Naive thymus-derived CD8-positive, alpha-beta T cell (primary cell): ENCODE measurements at regions not wholly inside any gene's neighbourhood (a gene's known extent, or its start where the extent isn't known, plus 50 kb on each side); places are given as distances from the start of the nearest gene placed in this dataset.
A peak's percentile ranks its signal among the peaks of the same experiment; 100 is the strongest.

Source experiments
- ATAC-seq, 2 donors: fragments of 150-1000 bp; cut with Tn5 transposase in 1 of 2; sonication (Bioruptor Pico), chemical (Tn5 transposase) in 1 of 2; 1 replicate in 1 of 2; 2 replicates in 1 of 2; pipeline ENCODE4 v1.10.0; 2021; ENCODE audit warnings: mild to moderate bottlenecking in 2 of 2, moderate library complexity in 2 of 2
- POLR2A ChIA-PET: fragments of 350-600 bp; sonication (Branson Sonifier 250); formaldehyde crosslinking; loops from one replicate; lab custom pipeline; 2021; ENCODE audit warnings: antibody characterized with exemption; lab: Charles Lee
- DNase-seq, 10 donors: peaks; one replicate each; pipeline versions ENCODE4 v3.0.0 to v3.0.0-alpha.2; 2020 to 2022
- H3K27ac Mint-ChIP-seq, 10 donors: one replicate each; pipeline ENCODE4 v1.8.0; 2020 to 2022; ENCODE audit warnings: mild to moderate bottlenecking in 10 of 10, mixed read lengths in 10 of 10, moderate library complexity in 4 of 10, inconsistent platforms in 1 of 10
- H3K27me3 Mint-ChIP-seq, 5 donors: one replicate each; pipeline ENCODE4 v1.8.0; 2021 to 2022; ENCODE audit warnings: mixed read lengths in 5 of 5
- H3K36me3 Mint-ChIP-seq, 3 donors: one replicate each; pipeline ENCODE4 v1.8.0; 2020 to 2022; ENCODE audit warnings: mixed read lengths in 3 of 3, mild to moderate bottlenecking in 2 of 3, inconsistent platforms in 1 of 3
- H3K4me1 Mint-ChIP-seq, 4 donors: one replicate each; pipeline ENCODE4 v1.8.0; 2021 to 2022; ENCODE audit warnings: mixed read lengths in 4 of 4
- H3K4me3 Mint-ChIP-seq, 10 donors: one replicate each; pipeline ENCODE4 v1.8.0; 2020 to 2022; ENCODE audit warnings: mild to moderate bottlenecking in 10 of 10, mixed read lengths in 10 of 10, moderate library complexity in 6 of 10, inconsistent platforms in 1 of 10
- H3K9me3 Mint-ChIP-seq, 9 donors: one replicate each; pipeline ENCODE4 v1.8.0; 2020 to 2022; ENCODE audit warnings: mixed read lengths in 9 of 9, mild to moderate bottlenecking in 3 of 9, inconsistent platforms in 1 of 9, moderate library complexity in 1 of 9

DNA sequence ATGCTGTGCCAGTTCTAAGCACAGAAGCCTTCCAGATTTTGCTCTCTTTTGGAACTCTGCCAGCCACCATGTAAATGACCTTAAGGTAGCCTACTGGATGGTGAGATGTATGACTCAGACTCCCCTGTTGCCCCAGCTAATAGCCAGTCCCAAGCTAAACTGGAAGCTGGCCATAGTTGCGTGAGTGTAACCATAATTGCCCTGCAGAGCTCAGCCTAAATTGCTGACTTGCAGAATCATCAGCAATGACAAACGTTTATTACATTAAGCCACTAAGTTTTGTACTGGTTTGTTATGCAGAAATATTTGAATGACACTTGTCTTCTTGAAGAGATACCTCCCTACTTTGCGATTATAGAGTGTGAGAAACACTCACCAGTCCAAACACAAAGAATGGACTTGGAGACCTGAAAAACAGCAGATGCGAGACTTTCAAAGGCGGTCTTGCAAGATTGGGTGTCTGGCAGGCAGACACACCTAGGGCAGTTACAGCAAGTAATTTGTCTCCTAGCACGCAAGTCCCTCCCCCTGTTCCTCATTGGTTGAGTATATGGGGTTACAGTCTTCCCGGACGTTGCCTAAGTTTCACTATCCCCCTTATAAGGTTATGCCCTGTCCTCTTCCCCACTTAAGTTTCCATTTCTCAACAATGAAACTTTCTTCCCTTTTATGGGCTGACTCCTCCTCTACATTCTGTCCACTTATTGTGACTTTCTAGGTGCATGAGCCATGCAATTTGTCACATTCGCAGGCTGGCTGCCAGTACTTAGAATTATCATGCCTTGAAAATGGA lies 83.6 kb upstream of the XCR1 start:
- POLR2A ChIA-PET: interaction anchor here (0.5 kb wide), 1 partner anchor 97 kb away, joined by 3 read pairs; no protein-coding TSS in a partner anchor
- peak overlapping the region in 2 of 10 donors; percentile 32 to 55 for H3K27ac Mint-ChIP-seq

DNA sequence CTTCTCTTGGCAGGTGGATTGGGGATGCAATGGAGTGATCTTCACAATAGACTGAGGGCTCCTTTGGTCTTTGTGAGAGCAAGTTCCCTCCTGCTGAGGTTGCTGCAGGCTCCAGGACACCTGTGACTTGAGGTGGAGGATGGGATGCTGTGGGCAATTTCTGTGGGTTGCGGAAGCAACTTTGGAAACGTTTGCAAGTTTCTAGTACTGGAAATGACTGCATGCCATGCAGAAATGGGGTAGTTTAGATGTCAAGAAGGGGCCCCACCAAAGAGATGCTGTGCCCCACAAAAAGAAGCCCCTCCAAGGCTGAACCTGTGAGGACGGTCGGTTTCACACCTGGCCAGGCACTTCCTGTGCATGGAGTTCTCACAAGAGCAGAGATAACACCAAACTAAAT lies 80.4 kb upstream of the XCR1 start:
- Mint-ChIP-seq H3K9me3 (peaks cover 0 to 3% (median 0%) of the 10 kb centered on the region in 9 donors), H3K27me3 (no peaks in the 10 kb centered on the region)

More for the DNA sequence above, 83.6 kb upstream of the XCR1 start:
- no peaks in the 10 kb centered on the region for H3K27me3 Mint-ChIP-seq
- no peak for DNase-seq
- H3K4me1 Mint-ChIP-seq: peaks cover 18 to 62% (median 30%) of the 10 kb centered on the region in 4 donors
- peak overlapping the region in 1 of 10 donors; percentile 19 for H3K4me3 Mint-ChIP-seq
- ATAC-seq: no peak
- peaks cover 0 to 3% (median 0%) of the 10 kb centered on the region in 9 donors for H3K9me3 Mint-ChIP-seq
- no peaks in the 10 kb centered on the region for H3K36me3 Mint-ChIP-seq

DNA sequence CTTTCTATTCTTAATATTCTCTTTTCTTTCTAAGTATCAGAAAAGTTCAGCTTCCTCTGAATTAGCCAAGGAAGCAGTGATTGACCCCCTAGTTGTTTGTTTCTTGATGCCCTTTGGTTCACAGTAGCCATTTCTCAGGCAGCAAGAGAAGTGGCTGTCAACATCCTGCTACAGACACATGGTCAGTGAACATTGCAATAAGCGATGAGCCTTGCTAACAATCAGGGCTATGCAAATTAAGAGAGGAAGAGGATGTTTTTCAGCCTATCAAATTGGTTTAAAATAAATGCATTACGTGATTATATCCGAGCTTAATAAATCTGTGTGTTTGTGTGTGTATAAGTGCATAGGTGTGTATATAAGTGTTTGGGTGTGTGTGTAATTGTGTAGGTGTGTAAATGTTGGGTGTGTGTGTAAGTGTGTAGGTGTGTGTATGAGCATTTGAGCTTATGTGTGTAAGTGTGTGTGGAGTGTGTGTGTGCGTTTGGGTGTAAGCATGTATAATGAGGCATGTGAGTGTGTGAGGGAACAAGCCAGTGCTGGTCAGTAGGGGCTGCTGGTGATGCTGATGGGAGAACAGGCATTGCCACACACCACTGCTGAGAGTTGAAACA lies 78.1 kb upstream of the XCR1 start:
- Mint-ChIP-seq H3K4me1 (peaks cover 20 to 69% (median 34%) of the 10 kb centered on the region in 4 donors), H3K36me3 (peaks cover 0 to 14% (median 7%) of the 10 kb centered on the region in 3 donors), H3K9me3 (peaks cover 0 to 13% (median 6%) of the 10 kb centered on the region in 9 donors), H3K27ac (peak overlapping the region in 1 of 10 donors; percentile 63), H3K4me3 (no peak overlapping the region), H3K27me3 (no peaks in the 10 kb centered on the region)
- POLR2A ChIA-PET: no interaction called here
- ATAC-seq (no peak), DNase-seq (no peak)

More for the DNA sequence above, 80.4 kb upstream of the XCR1 start:
- ATAC-seq: no peak
- peak in 1 of 10 donors; percentile 28 for DNase-seq
- POLR2A ChIA-PET: no interaction called here
- Mint-ChIP-seq H3K4me3 (peak overlapping the region in 1 of 10 donors; percentile 61), H3K4me1 (peaks cover 23 to 75% (median 36%) of the 10 kb centered on the region in 4 donors), H3K36me3 (no peaks in the 10 kb centered on the region), H3K27ac (peak overlapping the region in 4 of 10 donors; percentile 9 to 85 (median 19))

DNA sequence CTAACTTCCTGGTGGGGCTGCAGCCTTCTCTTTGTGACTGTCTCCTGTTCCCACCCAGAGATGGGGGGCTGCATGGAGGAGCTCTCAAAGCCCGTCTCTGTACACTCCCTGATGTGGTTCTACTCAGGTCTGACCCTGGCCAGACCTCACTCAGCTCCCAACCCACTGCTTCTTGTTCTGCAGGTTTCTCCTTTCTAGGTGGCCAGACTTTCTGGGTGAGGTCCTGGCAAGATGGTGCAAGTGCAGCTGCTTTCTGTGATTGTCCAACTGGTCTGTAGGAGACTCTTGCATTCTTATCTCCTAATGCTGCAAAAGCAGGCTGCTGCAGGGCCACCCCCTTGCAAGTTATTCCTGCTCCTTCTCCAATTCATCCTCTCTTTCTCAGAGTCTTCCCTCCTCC lies 77.4 kb upstream of the XCR1 start:
- H3K27ac Mint-ChIP-seq: peak overlapping the region in 1 of 10 donors; percentile 63
- POLR2A ChIA-PET: interaction anchor here (1.0 kb wide), 1 partner anchor 40 kb away, joined by 4 read pairs; no protein-coding TSS in a partner anchor
- peaks cover 0 to 13% (median 6%) of the 10 kb centered on the region in 9 donors for H3K9me3 Mint-ChIP-seq
- H3K36me3 Mint-ChIP-seq: peaks cover 0 to 14% (median 7%) of the 10 kb centered on the region in 3 donors
- DNase-seq: no peak
- no peak overlapping the region for H3K4me3 Mint-ChIP-seq
- H3K4me1 Mint-ChIP-seq: peaks cover 22 to 69% (median 33%) of the 10 kb centered on the region in 4 donors
- ATAC-seq: no peak
- H3K27me3 Mint-ChIP-seq: no peaks in the 10 kb centered on the region

DNA sequence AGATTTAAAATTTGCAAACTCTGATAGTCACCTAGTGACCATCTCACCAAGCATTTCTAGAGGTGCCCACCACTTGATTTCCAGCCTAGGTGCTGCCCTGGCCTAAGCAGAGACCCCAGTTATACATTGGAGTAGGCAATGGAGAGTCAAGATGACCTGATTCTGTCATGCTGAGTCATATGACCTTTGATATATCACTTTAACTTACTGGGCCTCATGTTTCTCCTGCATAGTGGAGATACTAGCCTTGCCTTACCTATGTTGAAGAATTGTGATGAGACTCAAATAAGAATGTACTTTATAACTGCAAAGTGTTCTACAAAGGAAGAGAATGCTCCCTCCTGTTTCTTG lies 75.5 kb upstream of the XCR1 start:
- Mint-ChIP-seq H3K27ac (peak overlapping the region in 2 of 10 donors; percentile 4 to 63), H3K36me3 (peaks cover 0 to 14% (median 7%) of the 10 kb centered on the region in 3 donors), H3K9me3 (peaks cover 0 to 13% (median 6%) of the 10 kb centered on the region in 9 donors), H3K4me3 (no peak overlapping the region), H3K27me3 (no peaks in the 10 kb centered on the region), H3K4me1 (peaks cover 23 to 68% (median 33%) of the 10 kb centered on the region in 4 donors)
- POLR2A ChIA-PET: no interaction called here
- DNase-seq (no peak), ATAC-seq (no peak)

DNA sequence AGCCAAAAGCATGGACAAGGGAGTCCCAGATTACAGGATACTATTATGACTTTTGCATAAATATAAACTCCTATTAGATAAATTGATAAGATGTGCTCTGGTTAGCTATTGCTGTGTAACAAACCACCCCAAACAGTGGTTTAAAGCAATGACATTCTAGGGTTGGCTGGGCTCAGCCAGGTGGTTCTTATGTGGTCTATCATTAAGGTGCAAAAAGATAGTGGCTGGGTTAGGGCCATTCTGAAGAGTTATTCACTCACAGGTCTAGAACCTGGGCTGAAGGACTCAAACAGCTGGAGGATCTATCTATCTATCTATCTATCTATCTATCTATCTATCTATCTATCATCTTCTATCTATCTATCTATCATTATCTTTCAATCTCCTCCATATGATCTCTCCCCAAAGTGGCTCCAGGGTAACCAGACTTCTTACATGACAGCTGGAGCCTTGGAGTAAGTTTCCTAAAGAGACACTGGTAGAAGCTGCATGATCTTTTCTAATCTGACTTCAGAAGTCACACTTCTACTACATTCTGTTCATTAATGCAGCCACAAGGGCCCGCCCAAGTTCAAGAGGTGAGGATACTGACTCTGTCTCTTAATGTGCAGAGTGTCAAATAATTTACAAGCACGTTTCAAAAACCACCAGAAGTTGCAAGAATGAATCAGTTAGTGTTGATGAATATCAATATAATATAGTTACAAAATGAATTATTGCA lies 74.9 kb upstream of the XCR1 start:
- DNase-seq (no peak), ATAC-seq (no peak)
- no peak overlapping the region for H3K4me3 Mint-ChIP-seq
- peaks cover 0 to 14% (median 7%) of the 10 kb centered on the region in 3 donors for H3K36me3 Mint-ChIP-seq
- H3K27ac Mint-ChIP-seq: peak overlapping the region in 4 of 10 donors; percentile 2 to 74 (median 46)
- peaks cover 0 to 13% (median 6%) of the 10 kb centered on the region in 9 donors for H3K9me3 Mint-ChIP-seq
- no peaks in the 10 kb centered on the region for H3K27me3 Mint-ChIP-seq
- POLR2A ChIA-PET: no interaction called here
- H3K4me1 Mint-ChIP-seq: peaks cover 23 to 68% (median 35%) of the 10 kb centered on the region in 4 donors

DNA sequence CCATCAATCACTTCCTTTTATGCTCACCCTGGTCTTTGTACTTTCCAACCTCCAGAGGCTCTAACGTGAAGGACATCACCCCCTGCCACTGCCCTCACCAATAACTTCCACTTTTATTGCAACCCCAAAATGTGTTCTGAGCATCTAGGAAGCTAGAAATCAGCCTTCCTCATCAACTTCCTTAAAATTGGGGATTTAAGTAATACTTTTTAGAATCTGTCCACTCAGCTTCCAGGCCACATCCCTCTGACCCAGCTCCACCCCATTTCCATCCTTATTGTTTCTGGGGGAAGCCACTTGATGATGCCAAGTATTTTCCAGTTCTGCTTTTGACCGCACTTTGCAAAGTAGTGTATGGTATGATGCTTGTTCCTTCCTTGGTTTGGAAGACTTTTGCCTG lies 73.5 kb upstream of the XCR1 start:
- H3K4me3 Mint-ChIP-seq: no peak overlapping the region
- ATAC-seq (no peak), DNase-seq (no peak)
- H3K27ac Mint-ChIP-seq: peak overlapping the region in 2 of 10 donors; percentile 34 to 43
- peaks cover 0 to 14% (median 7%) of the 10 kb centered on the region in 3 donors for H3K36me3 Mint-ChIP-seq
- peaks cover 0 to 13% (median 6%) of the 10 kb centered on the region in 9 donors for H3K9me3 Mint-ChIP-seq
- POLR2A ChIA-PET: no interaction called here
- H3K4me1 Mint-ChIP-seq: peaks cover 23 to 72% (median 39%) of the 10 kb centered on the region in 4 donors
- H3K27me3 Mint-ChIP-seq: no peaks in the 10 kb centered on the region

DNA sequence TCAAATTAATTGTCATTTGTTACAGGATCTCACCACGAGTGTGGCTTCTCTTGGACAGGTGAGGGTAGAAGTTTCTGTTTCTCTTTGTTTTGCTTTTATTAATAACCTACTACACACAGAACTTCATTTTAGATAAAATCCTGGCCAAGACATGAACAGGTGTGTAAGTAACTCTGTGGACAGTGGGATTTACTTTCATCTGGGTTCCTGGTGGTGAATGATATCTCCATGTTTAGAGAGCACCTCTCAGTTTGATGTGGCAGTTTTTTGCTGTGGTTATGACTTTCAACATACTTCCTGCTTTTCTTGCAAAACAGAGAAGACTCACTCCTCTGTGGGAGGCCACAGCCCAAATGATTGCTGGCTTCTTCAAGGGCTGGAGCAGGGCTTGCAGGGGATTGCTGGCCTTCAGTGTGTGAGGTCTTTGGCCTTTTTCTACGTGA lies 71.1 kb upstream of the XCR1 start:
- peak; percentile 93 to 94 for ATAC-seq
- H3K4me1 Mint-ChIP-seq: peaks cover 17 to 83% (median 35%) of the 10 kb centered on the region in 4 donors
- peak overlapping the region in 9 of 10 donors; percentile 15 to 97 (median 75) for H3K27ac Mint-ChIP-seq

DNA sequence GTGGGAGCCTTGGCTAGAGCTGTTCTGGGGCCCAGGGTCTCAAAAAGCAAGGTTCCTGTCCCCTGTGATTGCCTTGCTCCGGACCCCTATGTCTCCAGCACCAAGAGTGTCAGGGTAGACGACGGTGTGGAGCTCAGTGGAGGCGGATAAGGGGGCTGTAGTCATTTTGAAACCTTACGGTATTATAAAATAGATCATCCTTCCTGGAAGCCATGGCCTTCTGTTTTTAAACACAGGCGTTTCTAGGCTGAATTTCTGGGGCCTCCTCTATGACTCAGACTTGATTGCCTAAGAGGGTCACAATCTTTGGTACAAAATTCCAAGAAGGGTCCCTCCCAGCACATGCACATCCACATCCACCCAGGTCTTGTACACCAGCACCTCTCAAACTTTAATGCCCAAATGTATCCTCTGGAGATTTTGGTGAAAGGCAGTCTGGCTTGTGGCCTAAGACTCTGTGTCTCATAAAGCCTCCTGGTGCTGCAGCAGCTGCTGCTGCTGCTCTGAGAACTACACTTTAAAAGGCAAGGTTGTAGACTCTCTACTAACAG lies 70.5 kb upstream of the XCR1 start:
- Mint-ChIP-seq H3K4me3 (peak overlapping the region in 9 of 10 donors; percentile 52 to 84 (median 74)), H3K27me3 (peaks cover 0 to 10% (median 1%) of the 10 kb centered on the region in 5 donors), H3K27ac (peak overlapping the region in 8 of 10 donors; percentile 39 to 97 (median 81)), H3K4me1 (peaks cover 19 to 85% (median 36%) of the 10 kb centered on the region in 4 donors), H3K9me3 (peaks cover 0 to 13% (median 6%) of the 10 kb centered on the region in 9 donors), H3K36me3 (peaks cover 0 to 14% (median 8%) of the 10 kb centered on the region in 3 donors)
- ATAC-seq: peak; percentile 42 to 48
- DNase-seq: no peak
- POLR2A ChIA-PET: interaction anchor here (0.9 kb wide), 1 partner anchor 159 kb away, joined by 3 read pairs; no protein-coding TSS in a partner anchor

More for the DNA sequence above, 71.1 kb upstream of the XCR1 start:
- H3K27me3 Mint-ChIP-seq: peaks cover 0 to 6% (median 1%) of the 10 kb centered on the region in 5 donors
- H3K9me3 Mint-ChIP-seq: peaks cover 0 to 13% (median 6%) of the 10 kb centered on the region in 9 donors
- peak in 6 of 10 donors; percentile 9 to 66 (median 55) for DNase-seq
- POLR2A ChIA-PET: interaction anchor here (0.9 kb wide), 1 partner anchor 160 kb away, joined by 3 read pairs; no protein-coding TSS in a partner anchor
- H3K4me3 Mint-ChIP-seq: peak overlapping the region; percentile 16 to 84 (median 73)
- peaks cover 0 to 14% (median 8%) of the 10 kb centered on the region in 3 donors for H3K36me3 Mint-ChIP-seq

DNA sequence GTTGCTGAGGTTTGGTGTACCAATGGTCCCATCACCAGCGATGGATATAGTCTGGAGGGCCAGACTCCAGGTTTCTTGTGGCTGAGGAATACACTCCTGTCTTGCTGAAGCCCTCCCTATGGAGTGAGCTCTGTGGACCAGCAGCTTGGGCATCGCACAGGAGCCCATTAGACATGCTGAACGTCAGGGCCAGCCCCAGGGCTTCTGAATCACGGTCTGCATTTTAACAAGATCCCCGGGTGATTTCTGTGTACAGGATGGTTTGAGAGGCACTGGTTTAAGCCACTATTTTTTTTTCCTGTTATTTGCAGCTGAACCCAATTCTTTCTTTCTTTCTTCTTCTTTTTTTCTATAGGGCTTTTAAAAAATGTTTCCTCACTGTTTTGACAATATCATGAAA lies 69.5 kb upstream of the XCR1 start:
- Mint-ChIP-seq H3K9me3 (peaks cover 0 to 6% (median 0%) of the 10 kb centered on the region in 9 donors), H3K36me3 (peaks cover 0 to 7% (median 3%) of the 10 kb centered on the region in 3 donors), H3K4me1 (peaks cover 19 to 89% (median 36%) of the 10 kb centered on the region in 4 donors), H3K27ac (peak overlapping the region in 6 of 10 donors; percentile 51 to 97 (median 64)), H3K4me3 (no peak overlapping the region), H3K27me3 (peaks cover 0 to 10% (median 1%) of the 10 kb centered on the region in 5 donors)
- no peak for ATAC-seq
- POLR2A ChIA-PET: interaction anchor here (0.7 kb wide), 1 partner anchor 369 kb away, joined by 3 read pairs; no protein-coding TSS in a partner anchor
- DNase-seq: no peak

DNA sequence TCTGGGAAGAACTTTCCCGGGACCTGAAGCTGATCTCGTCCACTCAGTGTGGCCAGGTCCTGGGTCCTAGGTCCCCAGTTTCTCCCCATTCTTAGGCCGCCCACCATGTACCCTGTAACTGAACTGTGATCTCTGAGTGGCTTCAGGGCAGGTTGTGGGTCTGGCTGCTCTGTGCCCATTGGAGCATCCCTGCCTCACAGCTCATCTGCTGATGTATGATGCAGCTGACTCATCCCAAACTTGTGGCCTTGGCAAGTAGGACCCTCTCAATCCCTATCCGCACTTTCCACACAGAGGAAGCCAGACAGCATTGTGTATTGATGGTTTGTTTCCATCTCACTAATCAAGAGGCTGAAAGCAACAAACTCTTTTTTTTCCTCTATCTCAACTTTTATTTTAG lies 69.1 kb upstream of the XCR1 start:
- peak overlapping the region in 2 of 10 donors; percentile 75 to 97 for H3K27ac Mint-ChIP-seq
- ATAC-seq (no peak), DNase-seq (no peak)
- H3K36me3 Mint-ChIP-seq: peaks cover 0 to 2% (median 2%) of the 10 kb centered on the region in 3 donors
- peaks cover 0 to 10% (median 1%) of the 10 kb centered on the region in 5 donors for H3K27me3 Mint-ChIP-seq
- H3K9me3 Mint-ChIP-seq: peaks cover 0 to 2% (median 0%) of the 10 kb centered on the region in 9 donors
- POLR2A ChIA-PET: interaction anchor here (0.7 kb wide), 1 partner anchor 369 kb away, joined by 3 read pairs; no protein-coding TSS in a partner anchor
- H3K4me3 Mint-ChIP-seq: no peak overlapping the region
- peaks cover 21 to 92% (median 36%) of the 10 kb centered on the region in 4 donors for H3K4me1 Mint-ChIP-seq
